ENCODE measurements at regions not wholly inside any gene's neighbourhood (a gene's known extent, or its start where the extent isn't known, plus 50 kb on each side); places are given as distances from the start of the nearest gene placed in this dataset.
A peak's percentile ranks its signal among the peaks of the same experiment; 100 is the strongest.
"Not testable (repeated sequence)": the region's sequence is repeated elsewhere in the genome, so short reads cannot be mapped to it uniquely, and the experiment has no call there.

GRCh38 chr16:47858333-47858982 is 297.3 kb downstream of the ABCC12 start:
- DNase-seq (ENCODE audit: low spot score) = no peak

- no peak for DNase-seq (ENCODE audit: low spot score)
Observed at GRCh38 chr16:47855431-47855830, 300.4 kb downstream of the ABCC12 start.

GRCh38 chr16:47854737-47855136 is 301.1 kb downstream of the ABCC12 start:
- no peak for DNase-seq (ENCODE audit: low spot score)

- DNase-seq (ENCODE audit: low spot score) = no peak
Observed at GRCh38 chr16:47852991-47853390, 302.8 kb downstream of the ABCC12 start.

GRCh38 chr16:47851146-47851545 is 304.6 kb downstream of the ABCC12 start:
- peak; percentile 29 for DNase-seq (ENCODE audit: low spot score)

- no peak for DNase-seq (ENCODE audit: low spot score)
Observed at GRCh38 chr16:47849736-47850135, 306.1 kb downstream of the ABCC12 start.

GRCh38 chr16:47848421-47849109 is 307.2 kb downstream of the ABCC12 start:
- peak; percentile 60 for DNase-seq (ENCODE audit: low spot score)

GRCh38 chr16:47847220-47847970 is 308.4 kb downstream of the ABCC12 start:
- DNase-seq (ENCODE audit: low spot score) = no peak

GRCh38 chr16:47834485-47835024 is 321.2 kb downstream of the ABCC12 start:
- no peak for DNase-seq (ENCODE audit: low spot score)

- DNase-seq (ENCODE audit: low spot score) = no peak
Observed at GRCh38 chr16:47833771-47834170, 322.0 kb downstream of the ABCC12 start.

- no peak for DNase-seq (ENCODE audit: low spot score)
Observed at GRCh38 chr16:47829850-47830600, 325.8 kb downstream of the ABCC12 start.

- peak; percentile 62 for DNase-seq (ENCODE audit: low spot score)
Observed at GRCh38 chr16:47826070-47826469, 329.7 kb downstream of the ABCC12 start.

GRCh38 chr16:47817048-47817447 is 338.7 kb downstream of the ABCC12 start:
- DNase-seq (ENCODE audit: low spot score) = no peak

- no peak for DNase-seq (ENCODE audit: low spot score)
Observed at GRCh38 chr16:47816511-47816910, 339.3 kb downstream of the ABCC12 start.

GRCh38 chr16:47815655-47816054 is 340.1 kb downstream of the ABCC12 start:
- no peak for DNase-seq (ENCODE audit: low spot score)

GRCh38 chr16:47811758-47812157 is 344.0 kb downstream of the ABCC12 start:
- DNase-seq (ENCODE audit: low spot score) = not testable (repeated sequence)

GRCh38 chr16:47806309-47806847 is 345.2 kb downstream of the PHKB start:
- peak; percentile 23 for DNase-seq (ENCODE audit: low spot score)

GRCh38 chr16:47787696-47788095 is 326.6 kb downstream of the PHKB start:
- no peak for DNase-seq (ENCODE audit: low spot score)

GRCh38 chr16:47781673-47782072 is 320.5 kb downstream of the PHKB start:
- DNase-seq (ENCODE audit: low spot score) = no peak

GRCh38 chr16:47780213-47780875 is 319.2 kb downstream of the PHKB start:
- peak; percentile 43 for DNase-seq (ENCODE audit: low spot score)
